Skeletal muscle satellite cell (primary cell): ENCODE measurements at regions not wholly inside any gene's neighbourhood (a gene's known extent, or its start where the extent isn't known, plus 50 kb on each side); places are given as distances from the start of the nearest gene placed in this dataset.

Source experiments
- H3K27me3 ChIP-seq: 2 replicates; pipeline ENCODE4 v1.7.0; 2013; ENCODE audit warnings: low read length; ENCODE audit not compliant: control insufficient read depth, insufficient read depth
- H3K36me3 ChIP-seq: 2 replicates; pipeline ENCODE4 v1.7.0; 2013; ENCODE audit warnings: mild to moderate bottlenecking, control low read depth, low read length; ENCODE audit not compliant: insufficient read depth
- H3K4me1 ChIP-seq: 2 replicates; pipeline ENCODE4 v1.7.0; 2013; ENCODE audit warnings: low read length; ENCODE audit not compliant: control insufficient read depth, insufficient read depth
- H3K4me2 ChIP-seq: 2 replicates; pipeline ENCODE4 v1.7.0; 2013; ENCODE audit warnings: mild to moderate bottlenecking, low read length
- H3K4me3 ChIP-seq: 2 replicates; pipeline ENCODE4 v1.7.0; 2013; ENCODE audit warnings: low read length
- H3K9ac ChIP-seq: 2 replicates; pipeline ENCODE4 v1.7.0; 2013; ENCODE audit warnings: mild to moderate bottlenecking, low read depth, low read length, moderate library complexity
- H3K9me3 ChIP-seq: replicated peaks from 2 replicates; pipeline ENCODE4 v1.7.0; 2013; ENCODE audit warnings: mild to moderate bottlenecking, control low read depth, low read length

DNA sequence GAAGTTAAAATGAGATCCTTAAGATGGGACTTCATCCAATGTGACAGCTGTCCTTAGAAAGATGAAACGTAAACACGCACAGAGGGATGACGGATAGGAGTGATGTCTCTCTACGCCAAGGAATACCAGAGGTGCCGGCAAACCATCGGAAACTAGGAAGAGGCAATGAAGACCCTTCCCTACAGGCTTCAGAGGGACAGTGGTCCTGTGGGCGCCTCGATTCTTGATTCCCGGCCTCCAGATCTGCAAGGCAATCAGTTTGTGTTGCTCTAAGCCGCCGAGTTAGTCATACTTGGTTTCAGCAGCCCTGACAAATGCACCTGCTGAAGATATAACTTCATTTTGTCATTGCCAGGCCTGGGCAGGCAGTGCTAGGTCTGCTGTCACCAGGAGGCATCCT is 1455.1 kb downstream of the TBC1D22A start:
- H3K4me2 ChIP-seq = no peak overlapping the region

DNA sequence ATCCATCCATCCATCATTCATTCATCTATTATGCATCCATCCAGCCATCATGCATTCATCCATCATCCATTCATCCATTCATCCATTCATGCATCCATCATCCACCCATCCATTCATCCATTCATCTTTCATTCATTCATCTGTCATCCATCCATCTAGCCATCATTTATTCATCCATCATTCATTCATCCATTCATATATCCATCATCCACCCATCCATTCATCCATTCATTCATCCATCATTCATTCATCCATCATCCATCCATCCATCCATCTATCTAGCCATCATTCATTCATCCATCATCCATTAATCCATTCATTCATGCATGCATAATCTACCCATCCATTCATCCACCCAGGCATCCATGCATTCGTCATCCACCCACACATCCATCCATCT is 1450.3 kb downstream of the TBC1D22A start:
- no peaks in the 10 kb centered on the region for H3K27me3 ChIP-seq
- no peak overlapping the region for H3K4me2 ChIP-seq
- no peak overlapping the region for H3K4me3 ChIP-seq
- peaks cover 32% of the 10 kb centered on the region for H3K9me3 ChIP-seq
- H3K4me1 ChIP-seq = no peaks in the 10 kb centered on the region
- no peaks in the 10 kb centered on the region for H3K36me3 ChIP-seq
- H3K9ac ChIP-seq = no peak overlapping the region

More for the DNA sequence above, 1455.1 kb downstream of the TBC1D22A start:
- peaks cover 24% of the 10 kb centered on the region for H3K9me3 ChIP-seq
- H3K9ac ChIP-seq = no peak overlapping the region
- H3K27me3 ChIP-seq = no peaks in the 10 kb centered on the region
- no peaks in the 10 kb centered on the region for H3K4me1 ChIP-seq
- no peaks in the 10 kb centered on the region for H3K36me3 ChIP-seq
- H3K4me3 ChIP-seq = no peak overlapping the region

GRCh38 chr22:48210812-48211211 is 1448.4 kb downstream of the TBC1D22A start:
- Histone ChIP-seq H3K27me3 (no peaks in the 10 kb centered on the region), H3K9me3 (peaks cover 29% of the 10 kb centered on the region), H3K9ac (no peak overlapping the region), H3K36me3 (no peaks in the 10 kb centered on the region), H3K4me2 (no peak overlapping the region), H3K4me3 (no peak overlapping the region), H3K4me1 (no peaks in the 10 kb centered on the region)

GRCh38 chr22:48210198-48210580 is 1447.7 kb downstream of the TBC1D22A start:
- Histone ChIP-seq H3K9me3 (peaks cover 27% of the 10 kb centered on the region), H3K9ac (no peak overlapping the region), H3K4me1 (no peaks in the 10 kb centered on the region), H3K4me2 (no peak overlapping the region), H3K36me3 (no peaks in the 10 kb centered on the region), H3K27me3 (no peaks in the 10 kb centered on the region), H3K4me3 (no peak overlapping the region)

DNA sequence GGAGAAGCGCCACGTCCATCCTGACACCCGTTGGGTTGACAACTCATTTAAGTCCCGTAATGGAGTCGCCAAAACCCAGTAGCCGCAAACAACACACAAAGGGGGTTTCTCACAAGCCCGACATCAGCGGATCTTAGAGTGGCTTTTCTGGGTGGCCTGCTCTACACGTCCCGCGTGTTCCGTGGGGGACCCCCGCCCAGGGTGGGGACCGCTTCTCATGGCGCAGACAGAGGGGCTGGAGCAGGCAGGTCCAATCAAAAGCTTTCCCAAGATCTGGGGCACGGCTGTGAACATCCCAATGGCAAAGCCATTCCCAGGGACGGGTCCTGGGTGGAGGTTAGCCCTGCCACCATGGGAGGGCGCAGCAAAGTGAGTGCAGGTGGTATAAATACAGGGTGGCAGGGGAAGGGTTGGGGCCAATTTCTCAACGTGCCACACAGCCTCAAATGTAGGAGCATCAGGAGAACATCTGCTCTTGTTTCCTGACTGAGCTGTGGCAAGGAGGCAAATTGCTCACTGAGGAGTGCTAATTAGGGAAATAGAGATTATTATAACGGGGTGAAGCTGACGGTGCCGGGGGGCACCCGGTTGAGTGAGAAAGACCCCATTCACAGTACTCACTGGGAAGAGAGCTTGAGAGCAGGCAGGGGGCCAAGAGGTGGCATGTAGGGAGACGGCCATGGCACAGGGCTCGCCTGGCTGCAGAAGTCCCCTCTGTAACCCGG is 1447.2 kb downstream of the TBC1D22A start:
- Histone ChIP-seq H3K4me3 (no peak overlapping the region), H3K36me3 (no peaks in the 10 kb centered on the region), H3K9me3 (peaks cover 27% of the 10 kb centered on the region), H3K27me3 (no peaks in the 10 kb centered on the region), H3K4me1 (no peaks in the 10 kb centered on the region), H3K4me2 (no peak overlapping the region), H3K9ac (no peak overlapping the region)

DNA sequence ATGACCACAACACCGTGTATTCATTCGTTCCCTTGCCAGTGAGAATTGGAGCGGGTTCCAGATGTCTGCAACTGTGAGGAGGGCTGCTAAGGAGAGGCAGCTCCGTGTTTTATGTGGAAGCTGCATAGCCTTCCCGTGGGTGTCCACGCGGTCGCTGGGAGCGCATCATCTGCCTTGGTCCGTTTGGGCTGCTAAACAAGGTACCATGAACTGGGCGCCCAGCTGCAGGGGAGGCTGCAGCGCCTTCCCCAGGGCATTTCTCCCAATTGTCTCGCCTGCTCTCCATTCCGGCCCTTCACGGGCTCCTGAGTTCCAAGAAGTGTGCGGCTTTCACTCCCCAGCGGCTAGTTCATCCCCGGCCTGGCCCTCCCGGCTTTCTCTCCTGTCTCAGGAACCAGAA is 1446.4 kb downstream of the TBC1D22A start:
- Histone ChIP-seq H3K27me3 (no peaks in the 10 kb centered on the region), H3K4me1 (no peaks in the 10 kb centered on the region), H3K9me3 (peaks cover 30% of the 10 kb centered on the region), H3K4me2 (no peak overlapping the region), H3K9ac (no peak overlapping the region), H3K36me3 (no peaks in the 10 kb centered on the region), H3K4me3 (no peak overlapping the region)

GRCh38 chr22:48207919-48208535 is 1445.6 kb downstream of the TBC1D22A start:
- H3K36me3 ChIP-seq = no peaks in the 10 kb centered on the region
- no peak overlapping the region for H3K9ac ChIP-seq
- peaks cover 30% of the 10 kb centered on the region for H3K9me3 ChIP-seq
- H3K4me2 ChIP-seq = no peak overlapping the region
- H3K4me1 ChIP-seq = no peaks in the 10 kb centered on the region
- no peak overlapping the region for H3K4me3 ChIP-seq
- H3K27me3 ChIP-seq = no peaks in the 10 kb centered on the region

GRCh38 chr22:48205790-48206189 is 1443.3 kb downstream of the TBC1D22A start:
- H3K4me3 ChIP-seq = no peak overlapping the region
- no peaks in the 10 kb centered on the region for H3K4me1 ChIP-seq
- H3K27me3 ChIP-seq = no peaks in the 10 kb centered on the region
- H3K4me2 ChIP-seq = no peak overlapping the region
- H3K9me3 ChIP-seq = peaks cover 20% of the 10 kb centered on the region
- H3K36me3 ChIP-seq = no peaks in the 10 kb centered on the region
- H3K9ac ChIP-seq = no peak overlapping the region

DNA sequence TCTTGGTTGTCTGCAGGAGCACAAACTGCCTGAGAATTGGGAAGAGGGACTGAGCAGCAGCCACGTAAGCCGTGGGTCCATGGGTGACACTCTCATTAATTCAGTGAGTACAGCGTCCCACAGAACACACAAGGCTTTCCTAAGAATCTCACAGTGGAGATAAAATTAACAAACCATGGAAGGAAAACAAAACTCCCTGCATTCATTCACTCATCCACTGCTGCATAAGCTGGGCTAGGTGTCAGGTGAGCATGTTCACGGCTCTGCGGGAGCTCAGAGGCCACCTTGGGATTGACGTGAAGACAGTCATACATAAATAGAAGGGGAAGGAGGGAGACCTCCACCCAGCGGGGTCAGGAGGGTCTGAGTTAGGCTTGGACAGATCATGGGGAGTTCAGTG is 1442.7 kb downstream of the TBC1D22A start:
- H3K9me3 ChIP-seq = peaks cover 15% of the 10 kb centered on the region
- H3K27me3 ChIP-seq = no peaks in the 10 kb centered on the region
- no peaks in the 10 kb centered on the region for H3K36me3 ChIP-seq
- H3K9ac ChIP-seq = no peak overlapping the region
- no peak overlapping the region for H3K4me2 ChIP-seq
- no peak overlapping the region for H3K4me3 ChIP-seq
- no peaks in the 10 kb centered on the region for H3K4me1 ChIP-seq

DNA sequence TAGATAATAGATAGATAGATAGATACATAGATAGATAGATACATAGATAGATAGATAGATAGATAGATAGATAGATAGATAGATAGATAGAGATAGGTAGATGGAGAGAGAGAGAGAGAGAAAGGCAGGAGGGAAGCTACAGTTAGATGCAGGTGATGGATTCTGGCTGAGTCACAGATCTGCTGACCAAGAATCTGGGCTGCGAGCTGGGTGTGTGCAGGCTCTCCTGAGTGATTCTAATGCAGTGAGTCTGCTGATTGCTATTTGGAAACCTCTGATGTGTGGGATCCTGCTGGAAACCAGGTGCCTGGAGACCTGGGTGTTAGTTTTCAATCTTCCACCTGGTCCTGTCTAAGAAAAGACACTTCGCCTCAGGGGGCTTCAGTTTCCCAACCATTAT is 1441.8 kb downstream of the TBC1D22A start:
- Histone ChIP-seq H3K9me3 (peaks cover 8% of the 10 kb centered on the region), H3K27me3 (no peaks in the 10 kb centered on the region), H3K4me2 (no peak overlapping the region), H3K9ac (no peak overlapping the region), H3K36me3 (no peaks in the 10 kb centered on the region), H3K4me1 (no peaks in the 10 kb centered on the region), H3K4me3 (no peak overlapping the region)

DNA sequence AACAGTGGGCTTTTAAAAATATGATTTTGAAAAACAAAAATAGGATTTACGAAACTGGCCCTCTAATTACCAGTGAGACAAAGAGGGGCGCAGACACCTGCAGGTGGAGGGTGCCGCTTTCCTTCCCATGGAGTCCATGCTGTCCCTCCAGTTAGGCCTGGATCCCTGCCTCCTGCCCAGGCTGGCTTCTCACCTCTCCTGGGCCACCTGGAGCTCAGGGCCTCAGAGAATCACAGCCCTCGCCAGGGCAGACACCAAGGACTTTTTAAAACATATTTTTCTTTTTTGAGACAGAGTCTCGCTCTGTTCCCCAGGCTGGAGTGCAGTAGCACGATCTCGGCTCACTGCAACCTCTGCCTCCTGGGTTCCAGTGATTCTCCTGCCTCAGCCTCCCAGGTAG is 1437.2 kb downstream of the TBC1D22A start:
- Histone ChIP-seq H3K36me3 (no peaks in the 10 kb centered on the region), H3K9ac (no peak overlapping the region), H3K4me3 (no peak overlapping the region), H3K9me3 (peaks cover 13% of the 10 kb centered on the region), H3K4me1 (no peaks in the 10 kb centered on the region), H3K4me2 (no peak overlapping the region), H3K27me3 (no peaks in the 10 kb centered on the region)
